ENCODE measurements at regions not wholly inside any gene's neighbourhood (a gene's known extent, or its start where the extent isn't known, plus 50 kb on each side); places are given as distances from the start of the nearest gene placed in this dataset.
A peak's percentile ranks its signal among the peaks of the same experiment; 100 is the strongest.
"Not testable (repeated sequence)": the region's sequence is repeated elsewhere in the genome, so short reads cannot be mapped to it uniquely, and the experiment has no call there.

DNA sequence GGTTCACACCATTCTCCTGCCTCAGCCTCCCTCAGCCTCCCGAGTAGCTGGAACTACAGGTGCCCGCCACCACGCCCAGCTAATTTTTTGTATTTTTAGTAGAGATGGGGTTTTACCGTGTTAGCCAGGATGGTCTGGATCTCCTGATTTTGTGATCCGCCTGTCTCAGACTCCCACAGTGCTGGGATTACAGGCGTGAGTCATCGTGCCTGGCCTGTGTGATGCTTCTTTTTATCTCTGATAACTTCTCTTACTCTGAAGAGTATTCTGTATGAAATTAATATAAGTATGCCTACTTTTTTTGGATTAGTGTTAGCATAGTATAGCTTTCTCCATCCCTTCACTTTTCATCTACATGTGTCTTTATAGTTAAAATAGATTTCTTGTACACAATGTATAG lies 180.8 kb upstream of the GALNT15 start:
- DNase-seq, result not testable (repeated sequence)

DNA sequence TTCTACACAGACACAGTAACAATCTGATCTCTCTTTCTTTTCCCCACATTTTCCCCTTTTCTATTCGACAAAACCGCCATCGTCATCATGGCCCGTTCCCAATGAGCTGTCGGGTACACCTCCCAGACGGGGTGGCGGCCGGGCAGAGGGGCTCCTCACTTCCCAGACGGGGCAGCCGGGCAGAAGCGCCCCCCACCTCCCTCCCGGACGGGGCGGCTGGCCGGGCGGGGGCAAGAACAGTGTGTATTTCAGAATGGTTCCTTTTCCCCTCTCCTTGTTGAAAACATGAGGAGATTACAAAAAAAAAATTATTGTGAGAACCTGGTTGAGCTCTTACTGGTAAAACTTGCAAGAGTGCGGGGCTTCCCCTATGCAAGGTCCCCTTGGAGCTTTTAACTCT lies 178.0 kb upstream of the GALNT15 start:
- DNase-seq, result not testable (repeated sequence)

DNA sequence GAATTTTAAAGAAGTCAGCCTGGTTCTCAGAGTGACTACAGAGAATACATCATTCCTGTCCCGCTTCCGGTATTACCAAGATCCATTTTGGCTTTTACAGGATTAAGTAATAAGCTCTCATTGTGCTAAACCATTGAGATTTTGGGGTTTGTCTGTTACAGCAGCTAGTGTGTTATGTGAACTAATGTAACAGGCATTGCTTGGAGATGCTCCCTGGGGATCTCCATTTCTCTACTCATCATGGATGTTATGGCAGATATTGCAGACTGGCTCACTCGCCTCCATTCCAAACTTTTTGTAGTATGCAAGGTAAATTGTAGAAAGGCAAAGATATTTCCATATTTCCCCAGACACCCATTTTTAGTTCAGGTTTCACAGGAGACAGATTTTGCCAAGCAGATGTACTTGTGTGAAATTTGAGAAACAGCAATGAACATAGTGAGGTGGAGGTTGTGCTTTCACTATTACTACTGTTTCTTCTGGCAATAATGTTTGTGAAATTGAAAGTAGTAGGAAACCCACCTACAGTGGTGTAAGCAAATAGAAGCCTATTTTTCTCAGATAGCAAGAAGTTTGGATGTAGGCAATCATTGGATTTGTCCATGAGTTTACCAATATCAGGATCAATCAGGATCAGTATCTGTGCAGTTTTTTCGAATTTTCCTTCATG lies 177.1 kb upstream of the GALNT15 start:
- DNase-seq, result no peak

DNA sequence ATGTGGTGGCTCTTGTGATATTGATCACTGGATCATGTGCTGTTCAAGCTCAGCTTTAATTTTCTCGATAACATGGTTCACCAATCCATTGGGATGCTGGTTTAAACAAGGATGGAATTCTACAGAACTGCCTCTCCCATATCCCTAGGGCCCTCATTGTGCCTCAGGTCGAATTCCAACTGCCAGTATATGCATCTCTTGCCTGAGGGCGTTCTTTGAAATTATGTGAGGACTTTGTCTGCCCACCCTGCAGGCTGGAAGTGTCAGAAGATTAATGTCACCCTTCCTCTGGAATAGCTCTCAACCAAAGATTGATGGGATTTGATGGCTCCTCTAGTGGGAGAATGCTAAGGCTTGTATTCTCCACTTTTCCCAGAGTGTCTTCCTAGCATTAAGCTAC lies 175.6 kb upstream of the GALNT15 start:
- DNase-seq, result no peak

DNA sequence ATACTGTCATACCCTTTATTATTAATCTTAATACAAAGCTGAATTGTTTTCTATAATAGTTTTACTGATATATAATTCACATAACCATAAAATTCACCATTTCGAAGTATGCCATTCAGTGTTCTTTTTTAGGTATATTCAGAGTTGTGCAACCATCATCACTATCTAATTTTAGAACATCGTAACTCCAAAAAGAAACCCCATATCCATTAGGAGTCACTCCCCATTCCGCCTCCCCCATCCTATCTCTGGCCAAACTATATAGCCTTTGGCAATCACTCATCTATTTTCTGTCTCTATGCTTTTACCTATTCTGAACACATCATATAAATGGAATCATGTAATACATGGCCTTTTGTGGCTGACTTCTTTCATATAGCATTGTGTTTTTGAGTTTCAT lies 169.7 kb upstream of the GALNT15 start:
- no peak for DNase-seq

DNA sequence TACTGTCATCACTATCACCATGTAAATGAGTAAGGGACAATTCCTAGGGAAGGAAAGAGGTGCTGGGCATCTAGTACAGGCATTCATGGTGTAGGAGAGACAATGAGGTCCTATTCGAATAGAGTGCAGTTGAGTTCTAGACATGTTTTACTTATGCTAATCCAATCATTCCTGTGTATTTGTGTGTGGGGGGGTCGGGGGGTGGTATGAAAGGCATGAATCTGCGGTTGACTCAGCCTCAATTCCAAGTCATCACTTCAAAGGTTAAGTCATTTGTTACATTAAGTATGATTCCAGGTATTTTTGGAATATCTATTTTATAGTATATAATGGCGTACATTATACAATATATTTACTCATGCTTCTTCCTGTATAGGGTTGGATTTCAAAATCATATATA lies 163.1 kb upstream of the GALNT15 start:
- no peak for DNase-seq

DNA sequence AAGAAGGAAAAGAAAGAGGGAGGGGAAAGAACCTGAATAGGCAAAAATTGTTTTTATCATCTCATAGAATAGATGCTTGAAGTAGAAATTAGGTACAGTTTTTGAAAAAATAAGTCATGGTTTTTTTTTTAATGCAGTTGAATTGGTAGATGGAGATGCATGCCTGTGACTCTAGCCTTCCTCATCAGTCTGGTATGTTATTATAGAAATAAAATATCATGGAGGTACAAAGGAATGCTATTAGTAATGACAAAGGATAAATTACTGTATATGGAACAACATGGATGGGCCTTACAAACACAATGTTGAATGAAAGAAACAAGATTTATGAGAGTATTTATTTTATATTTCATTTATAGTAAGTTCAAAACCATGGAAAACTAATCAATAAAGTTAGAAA lies 162.4 kb upstream of the GALNT15 start:
- no peak for DNase-seq

DNA sequence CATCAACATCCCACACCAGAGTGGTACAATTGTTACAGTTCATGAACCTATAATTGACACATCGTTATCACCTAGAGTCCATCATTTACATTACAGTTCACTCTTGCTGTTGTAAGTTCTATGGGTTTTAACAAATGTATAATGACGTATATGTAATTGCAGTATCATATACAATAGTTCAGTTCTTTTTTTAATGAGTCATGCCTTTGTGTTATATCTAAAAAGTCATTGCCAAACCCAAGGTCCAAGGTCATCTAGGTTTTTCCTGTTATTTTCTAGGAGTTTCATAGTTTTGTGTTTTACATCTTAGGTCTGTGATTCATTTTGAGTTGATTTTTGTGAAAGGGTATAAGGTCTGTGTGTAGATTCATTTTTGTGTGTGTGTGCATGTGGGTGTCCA lies 160.9 kb upstream of the GALNT15 start:
- DNase-seq, result no peak

DNA sequence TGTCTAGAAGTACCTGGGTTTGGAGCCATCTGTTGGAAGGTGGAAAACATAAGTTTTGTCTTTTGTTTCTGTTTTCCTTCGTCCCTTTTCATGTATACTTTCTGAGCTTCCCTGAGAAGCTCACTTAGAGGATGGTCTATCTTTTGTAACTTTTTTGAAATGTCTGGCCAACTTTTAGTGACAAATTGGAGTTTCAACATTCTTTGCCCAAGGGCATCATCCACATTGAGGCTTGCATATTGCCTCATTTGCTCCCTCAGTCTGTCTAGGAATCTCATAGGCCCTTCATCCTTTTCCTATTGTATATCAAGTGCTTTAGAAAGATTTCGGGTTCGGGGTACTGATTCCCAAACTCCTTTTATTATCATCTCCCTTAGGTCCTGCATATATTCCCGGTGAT lies 152.7 kb upstream of the GALNT15 start:
- not testable (repeated sequence) for DNase-seq

DNA sequence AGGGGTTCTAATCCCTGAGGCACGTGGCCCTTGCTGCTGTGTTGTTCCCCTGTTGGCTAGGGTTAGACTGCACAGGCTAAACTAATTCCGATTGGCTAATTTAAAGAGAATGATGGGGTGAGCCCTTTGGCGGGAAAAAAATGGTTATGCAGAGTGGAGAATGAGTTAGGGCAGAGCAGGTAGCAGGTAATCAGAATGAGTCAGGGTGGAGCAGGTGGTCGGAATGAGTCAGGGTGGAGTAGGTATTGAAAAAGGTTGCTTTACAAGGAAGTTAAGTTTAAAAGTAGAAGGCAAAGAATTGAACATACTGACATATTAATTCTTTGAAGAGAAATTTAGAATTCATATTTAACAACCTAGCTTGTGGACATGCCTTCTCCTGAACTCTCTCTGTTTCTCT lies 150.6 kb upstream of the GALNT15 start:
- not testable (repeated sequence) for DNase-seq

DNA sequence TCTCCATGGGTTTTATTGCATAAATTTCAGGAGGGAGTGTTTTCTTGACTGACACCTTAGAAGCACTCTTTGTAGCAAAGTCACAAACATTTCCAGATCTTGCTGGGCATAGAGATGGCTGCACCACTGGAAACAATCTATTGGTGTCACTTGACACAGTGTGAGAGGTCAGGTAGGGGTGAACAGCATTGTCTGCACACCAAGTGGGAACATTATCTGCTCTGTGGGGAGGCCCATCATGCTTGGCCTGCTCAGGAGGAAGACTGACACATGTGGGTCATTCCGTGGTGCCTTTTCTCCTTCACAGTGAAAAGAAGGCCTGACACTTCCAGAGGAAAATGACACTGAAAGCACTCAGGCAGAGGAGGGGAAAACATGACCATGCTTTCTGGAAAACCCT lies 149.9 kb upstream of the GALNT15 start:
- no peak for DNase-seq

DNA sequence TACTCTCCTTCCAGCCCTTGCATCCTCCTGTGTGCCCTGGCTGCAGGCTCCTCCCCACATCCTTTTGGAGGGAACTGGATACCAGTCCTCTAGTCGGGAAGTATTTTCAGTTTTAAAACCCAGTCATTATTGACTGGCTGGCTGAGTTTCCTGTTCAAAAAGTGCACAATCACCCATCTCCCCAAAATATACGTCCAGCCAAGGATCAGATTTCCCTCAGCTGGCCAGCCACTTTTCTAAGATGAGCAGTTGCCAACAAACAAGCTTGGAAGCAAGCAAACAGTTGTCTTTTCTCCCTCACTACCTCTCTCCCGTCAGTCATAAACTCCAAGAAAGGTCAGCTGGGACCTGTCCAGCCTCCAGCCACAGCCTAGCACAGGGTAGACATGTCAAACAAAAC lies 147.7 kb upstream of the GALNT15 start:
- no peak for DNase-seq

DNA sequence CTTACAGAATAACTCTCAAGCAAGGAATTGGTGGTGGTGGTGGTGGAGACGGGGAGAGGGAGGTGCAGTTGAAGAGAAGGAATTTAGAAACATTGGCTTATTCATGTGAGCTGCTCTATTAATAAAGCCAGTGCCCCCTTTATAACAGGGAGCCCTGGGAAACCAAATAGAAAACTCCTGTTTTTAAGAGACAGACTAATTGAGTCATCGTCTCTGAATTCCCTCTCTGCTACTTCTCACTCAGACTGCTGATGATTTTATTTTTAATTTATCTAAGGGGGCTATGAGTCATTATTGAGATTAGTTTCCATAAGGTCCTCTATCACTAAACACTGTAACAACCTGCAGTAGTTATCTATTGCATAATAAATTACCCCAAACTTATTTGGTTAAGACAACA lies 145.9 kb upstream of the GALNT15 start:
- no peak for DNase-seq

DNA sequence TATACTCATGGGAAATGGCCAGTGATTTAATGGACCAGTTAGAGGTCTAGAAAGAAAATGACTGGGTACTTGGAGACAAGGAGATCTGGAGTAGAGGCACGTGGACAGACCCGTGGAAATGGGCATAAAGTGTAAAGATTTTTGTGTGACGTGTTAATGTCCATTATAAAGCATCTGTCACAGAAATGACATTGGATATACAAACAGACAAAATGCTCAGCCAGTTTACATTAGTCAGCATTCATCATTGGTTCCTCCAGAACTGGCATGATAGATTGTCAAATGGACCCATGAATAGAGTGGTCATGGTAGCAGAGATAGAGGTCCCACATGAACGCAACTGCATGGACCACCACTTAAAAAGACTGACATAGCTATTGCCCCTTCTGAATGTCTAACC lies 144.1 kb upstream of the GALNT15 start:
- DNase-seq, result no peak

DNA sequence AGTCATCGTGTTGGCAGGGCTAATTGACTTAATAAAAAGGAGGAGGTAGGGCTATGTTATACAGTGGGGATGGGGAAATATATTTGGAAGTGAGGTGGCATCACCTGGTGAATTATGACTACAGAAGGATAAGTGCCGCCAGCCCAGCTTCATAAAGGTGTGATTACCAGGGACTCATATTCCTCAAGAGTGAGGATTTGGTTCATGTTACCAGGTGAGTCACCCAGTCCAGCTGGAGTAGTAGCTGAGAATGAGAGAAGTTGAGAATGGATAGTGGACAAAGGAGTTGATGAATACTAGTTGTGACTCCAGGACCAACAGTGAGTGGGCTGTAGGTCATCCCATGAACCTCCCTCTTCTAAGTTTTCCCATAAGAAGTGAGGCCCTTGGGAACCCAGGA lies 143.0 kb upstream of the GALNT15 start:
- no peak for DNase-seq

DNA sequence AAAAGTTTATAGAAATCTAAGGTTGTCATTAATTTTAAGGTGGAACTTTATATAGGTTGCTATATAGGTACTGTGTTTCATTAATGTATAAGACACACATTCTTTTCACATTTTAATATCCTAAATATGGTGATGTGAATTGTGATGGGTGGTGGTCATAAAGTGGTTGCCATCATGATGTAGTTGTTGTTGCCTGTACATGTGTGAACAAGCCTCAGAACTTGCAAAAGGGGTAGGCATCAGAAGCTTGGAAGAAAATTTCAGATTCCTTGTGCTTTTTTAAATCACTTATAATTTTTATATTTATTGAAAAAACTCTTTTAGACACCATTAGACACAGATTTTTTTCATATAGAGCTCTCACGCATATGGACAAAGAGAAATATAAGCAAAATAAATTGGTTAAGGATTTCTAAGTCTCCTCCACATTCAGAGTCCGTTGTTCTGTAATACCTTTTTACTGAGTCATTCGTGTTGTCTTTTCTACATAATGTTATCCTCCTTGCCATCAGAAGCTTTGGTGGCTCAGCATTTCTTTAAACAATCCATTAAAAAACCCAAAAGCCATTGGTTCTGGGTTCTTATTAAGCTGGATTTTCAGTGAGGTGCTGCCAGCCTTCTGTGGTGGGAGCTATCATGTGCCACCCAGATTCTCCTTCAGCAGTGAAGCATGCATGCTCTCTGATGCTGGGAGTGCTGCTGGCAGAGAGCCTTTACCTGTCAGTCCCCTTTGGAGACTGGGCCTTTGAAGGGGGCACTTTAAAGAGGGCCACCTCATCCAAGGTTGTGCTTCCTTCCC lies 140.4 kb upstream of the GALNT15 start:
- DNase-seq, result no peak

DNA sequence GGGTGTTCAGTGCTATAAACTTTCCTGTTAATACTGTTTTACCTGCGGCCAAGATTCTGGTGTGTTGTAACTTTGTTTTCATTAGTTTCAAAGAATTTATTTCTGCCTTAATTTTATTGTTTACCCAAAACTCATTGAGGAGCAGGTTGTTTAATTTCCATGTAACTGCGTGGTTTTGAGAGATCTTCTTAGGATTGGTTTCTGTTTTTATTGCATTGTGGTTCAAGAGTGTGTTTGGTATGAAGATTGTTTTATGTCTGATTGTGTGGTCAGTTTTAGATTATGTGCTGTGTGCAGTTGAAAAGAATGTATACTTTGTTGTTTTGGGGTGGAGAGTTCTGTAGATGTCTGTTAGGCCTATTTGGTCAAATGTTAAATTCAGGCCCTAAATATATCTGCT lies 133.5 kb upstream of the GALNT15 start:
- no peak for DNase-seq

DNA sequence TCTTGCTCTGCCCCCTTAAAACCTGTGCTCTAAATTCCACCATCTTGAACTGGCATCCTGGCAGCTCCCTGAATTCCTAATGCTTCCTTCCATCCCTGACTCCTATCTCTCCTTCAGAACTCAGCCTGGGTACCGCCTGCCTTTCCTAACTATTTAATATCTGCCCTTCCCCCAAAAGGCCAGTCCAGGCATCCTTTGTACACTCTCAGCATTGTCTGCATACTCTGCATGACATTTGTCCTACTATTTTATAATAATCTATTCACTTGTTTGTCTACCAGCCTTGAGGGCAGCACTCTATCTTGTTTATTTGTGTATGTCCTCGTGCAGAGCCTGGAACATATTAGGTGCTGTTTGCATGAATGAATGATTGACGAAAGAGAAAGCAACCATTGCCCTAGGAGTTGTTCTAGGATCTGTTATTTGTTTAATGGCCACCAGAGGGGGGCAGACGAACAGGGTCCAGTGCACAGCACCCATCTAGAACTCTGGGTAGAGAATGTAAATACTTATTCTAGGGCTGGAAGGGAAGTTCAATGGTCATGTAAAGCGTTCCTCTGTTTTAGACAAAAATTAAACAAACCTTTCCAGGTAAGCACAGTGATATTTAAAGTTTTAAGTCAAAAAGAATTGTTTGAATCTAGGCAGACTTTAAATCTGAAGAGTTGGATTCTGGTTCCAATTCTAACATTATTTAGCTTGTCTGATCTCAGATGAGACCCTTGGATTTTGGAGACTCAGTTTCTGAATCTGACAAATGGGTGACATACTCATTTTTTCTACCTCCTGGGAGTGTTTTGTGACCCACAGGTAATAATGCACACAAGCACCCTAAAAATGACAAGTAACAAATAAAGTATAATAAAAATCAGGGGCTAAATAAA lies 125.8 kb upstream of the GALNT15 start:
- peak; percentile 25 for DNase-seq

DNA sequence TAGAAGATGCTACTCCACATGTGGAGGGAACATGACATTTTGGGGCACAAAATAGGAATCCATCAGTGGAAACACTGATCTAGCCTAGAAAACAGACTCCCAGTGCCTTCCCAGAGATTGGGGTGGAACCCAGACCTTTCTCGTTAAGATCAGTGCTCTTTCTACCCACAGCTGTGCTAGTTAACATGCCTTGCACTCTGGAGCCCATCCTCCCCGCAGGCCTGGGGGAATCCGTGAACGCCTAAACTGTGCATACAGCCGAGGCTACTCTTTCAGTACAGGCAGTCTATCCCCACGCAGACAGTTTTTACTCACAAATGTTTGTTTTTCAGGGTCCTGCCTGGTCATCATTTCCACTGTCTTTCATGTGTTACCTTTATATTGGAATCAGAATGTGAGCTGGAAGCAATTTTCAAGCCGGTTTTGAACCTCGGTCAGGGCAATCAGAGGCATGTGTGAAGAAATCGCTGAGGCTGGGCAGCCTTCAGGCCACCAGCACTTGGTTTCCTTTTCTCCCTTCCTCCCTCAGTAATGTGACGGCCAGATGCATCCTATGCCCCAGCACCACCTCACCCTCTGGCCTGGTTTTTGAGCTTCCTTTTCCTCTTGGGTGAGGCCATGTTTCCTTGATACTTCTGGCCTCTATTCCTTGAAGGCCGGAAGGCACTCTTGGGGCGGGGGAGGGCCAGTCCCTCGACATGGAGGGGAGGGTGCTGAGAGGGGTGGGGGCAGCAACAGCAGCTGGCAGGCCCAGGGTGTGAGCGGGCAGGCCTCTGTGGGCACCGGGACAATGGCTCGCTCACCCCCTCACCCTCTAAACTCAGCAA lies 123.6 kb upstream of the GALNT15 start:
- DNase-seq, result no peak

DNA sequence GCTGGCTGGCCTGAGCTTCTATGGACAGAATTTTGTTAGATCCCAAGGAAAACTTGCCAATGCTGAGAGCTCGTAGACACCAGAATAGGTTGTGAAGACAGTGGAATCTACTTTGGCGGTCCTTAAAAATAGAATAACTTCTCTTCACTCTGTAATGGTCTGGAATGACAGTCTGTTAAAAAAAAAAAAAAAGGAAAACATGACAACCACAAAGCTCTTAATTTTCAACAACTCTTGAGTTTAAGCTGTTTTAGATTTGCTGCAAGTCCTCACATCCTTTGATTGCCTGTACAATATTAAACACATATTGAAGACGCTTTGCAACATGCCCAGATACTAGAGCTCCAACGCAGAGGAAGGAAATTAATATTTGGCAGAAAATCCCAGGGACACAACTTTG lies 122.8 kb upstream of the GALNT15 start:
- no peak for DNase-seq

DNA sequence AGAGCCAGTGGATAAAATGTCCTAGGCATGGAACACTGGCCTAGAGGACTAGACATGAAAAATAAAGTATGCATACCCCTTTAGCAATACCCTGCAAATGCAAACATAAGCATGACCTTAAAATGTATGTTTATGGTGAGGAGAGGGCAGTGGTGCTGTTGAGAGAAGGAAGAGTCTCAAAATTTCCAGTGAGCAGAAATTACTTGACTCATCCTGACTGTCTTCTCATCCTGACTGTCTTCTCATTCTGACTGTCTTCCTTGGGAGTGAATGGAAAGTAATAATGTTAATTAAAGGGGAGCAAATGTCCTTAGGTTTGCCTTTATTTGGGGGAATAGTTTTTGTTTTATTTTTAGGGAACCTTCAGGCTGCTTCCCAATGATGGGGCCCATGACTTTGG lies 121.5 kb upstream of the GALNT15 start:
- DNase-seq, result no peak

DNA sequence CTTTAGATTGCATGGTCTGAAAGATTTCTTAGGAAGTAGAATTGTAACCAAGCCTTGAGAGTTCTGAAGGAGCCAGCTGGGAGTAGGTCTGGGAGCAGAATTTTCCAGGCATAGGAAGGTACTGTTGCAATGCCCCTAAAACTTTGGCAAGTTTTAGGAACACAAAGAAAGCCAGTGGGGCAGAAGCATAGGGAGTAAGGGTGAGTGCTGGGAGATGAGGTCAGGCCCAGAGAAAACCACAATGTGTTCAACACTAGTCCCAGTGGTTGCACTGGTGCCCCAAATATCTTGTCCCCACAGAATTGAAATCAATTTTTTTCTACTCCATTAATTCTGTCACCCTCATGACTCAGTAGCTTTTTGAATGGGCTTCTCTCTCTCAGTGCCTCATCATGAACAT lies 120.7 kb upstream of the GALNT15 start:
- no peak for DNase-seq

Data from DMS79 treated with DMSO at 0.1 percent for 48 hours (cell line).